ENCODE measurements at regions not wholly inside any gene's neighbourhood (a gene's known extent, or its start where the extent isn't known, plus 50 kb on each side); places are given as distances from the start of the nearest gene placed in this dataset.

GRCh38 chr6:139647841-139648240 lies 273.4 kb upstream of the CITED2 start:
- Histone ChIP-seq H3K79me2 (ENCODE audit: insufficient read depth, low read length) (no peaks in the 10 kb centered on the region), H3K4me1 (ENCODE audit: insufficient read depth, low read length) (no peaks in the 10 kb centered on the region), H2AFZ (ENCODE audit: low read length) (no peak overlapping the region), H3K4me3 (ENCODE audit: insufficient read depth, low read length) (no peak overlapping the region), H3K4me2 (ENCODE audit: insufficient read depth, low read length) (no peak overlapping the region), H3K9me3 (ENCODE audit: low read depth, low read length) (no peaks in the 10 kb centered on the region), H3K27me3 (ENCODE audit: insufficient read depth, low read length) (no peaks in the 10 kb centered on the region), H3K27ac (ENCODE audit: low read depth, low read length) (no peak overlapping the region), H4K20me1 (ENCODE audit: insufficient read depth, low read length) (no peaks in the 10 kb centered on the region), H3K36me3 (ENCODE audit: insufficient read depth, low read length) (no peaks in the 10 kb centered on the region)
- no peak for DNase-seq (ENCODE audit: insufficient read length, low spot score, missing footprints)
- no peak for TF ChIP-seq CTCF (IDR thresholded peaks at IDR 0.05; ENCODE audit: extremely low read depth, low read depth, low read length)

- no peak for DNase-seq (ENCODE audit: insufficient read length, low spot score, missing footprints)
- Histone ChIP-seq H3K9me3 (ENCODE audit: low read depth, low read length) (no peaks in the 10 kb centered on the region), H3K4me1 (ENCODE audit: insufficient read depth, low read length) (no peaks in the 10 kb centered on the region), H2AFZ (ENCODE audit: low read length) (no peak overlapping the region), H3K27me3 (ENCODE audit: insufficient read depth, low read length) (no peaks in the 10 kb centered on the region), H4K20me1 (ENCODE audit: insufficient read depth, low read length) (no peaks in the 10 kb centered on the region), H3K36me3 (ENCODE audit: insufficient read depth, low read length) (no peaks in the 10 kb centered on the region), H3K79me2 (ENCODE audit: insufficient read depth, low read length) (no peaks in the 10 kb centered on the region), H3K4me3 (ENCODE audit: insufficient read depth, low read length) (no peak overlapping the region), H3K27ac (ENCODE audit: low read depth, low read length) (no peak overlapping the region), H3K4me2 (ENCODE audit: insufficient read depth, low read length) (no peak overlapping the region)
- TF ChIP-seq CTCF (IDR thresholded peaks at IDR 0.05; ENCODE audit: extremely low read depth, low read depth, low read length), result no peak
Observed at GRCh38 chr6:139647016-139647415, 272.6 kb upstream of the CITED2 start.

- Histone ChIP-seq H3K79me2 (ENCODE audit: insufficient read depth, low read length) (no peaks in the 10 kb centered on the region), H3K36me3 (ENCODE audit: insufficient read depth, low read length) (no peaks in the 10 kb centered on the region), H2AFZ (ENCODE audit: low read length) (peak overlapping the region; percentile 64), H3K4me2 (ENCODE audit: insufficient read depth, low read length) (no peak overlapping the region), H4K20me1 (ENCODE audit: insufficient read depth, low read length) (no peaks in the 10 kb centered on the region), H3K4me1 (ENCODE audit: insufficient read depth, low read length) (no peaks in the 10 kb centered on the region), H3K9me3 (ENCODE audit: low read depth, low read length) (no peaks in the 10 kb centered on the region), H3K27me3 (ENCODE audit: insufficient read depth, low read length) (no peaks in the 10 kb centered on the region), H3K4me3 (ENCODE audit: insufficient read depth, low read length) (no peak overlapping the region), H3K27ac (ENCODE audit: low read depth, low read length) (no peak overlapping the region)
- DNase-seq (ENCODE audit: insufficient read length, low spot score, missing footprints), result no peak
- no peak for TF ChIP-seq CTCF (IDR thresholded peaks at IDR 0.05; ENCODE audit: extremely low read depth, low read depth, low read length)
Observed at GRCh38 chr6:139644821-139645220, 270.4 kb upstream of the CITED2 start.

GRCh38 chr6:139643986-139644385 lies 269.5 kb upstream of the CITED2 start:
- no peaks in the 10 kb centered on the region for H3K36me3 ChIP-seq (ENCODE audit: insufficient read depth, low read length)
- H3K9me3 ChIP-seq (ENCODE audit: low read depth, low read length), result no peaks in the 10 kb centered on the region
- no peaks in the 10 kb centered on the region for H3K79me2 ChIP-seq (ENCODE audit: insufficient read depth, low read length)
- H3K4me2 ChIP-seq (ENCODE audit: insufficient read depth, low read length), result no peak overlapping the region
- no peak for DNase-seq (ENCODE audit: insufficient read length, low spot score, missing footprints)
- H4K20me1 ChIP-seq (ENCODE audit: insufficient read depth, low read length), result no peaks in the 10 kb centered on the region
- no peaks in the 10 kb centered on the region for H3K4me1 ChIP-seq (ENCODE audit: insufficient read depth, low read length)
- H3K27ac ChIP-seq (ENCODE audit: low read depth, low read length), result no peak overlapping the region
- no peak overlapping the region for H3K4me3 ChIP-seq (ENCODE audit: insufficient read depth, low read length)
- TF ChIP-seq CTCF (IDR thresholded peaks at IDR 0.05; ENCODE audit: extremely low read depth, low read depth, low read length), result no peak
- no peaks in the 10 kb centered on the region for H3K27me3 ChIP-seq (ENCODE audit: insufficient read depth, low read length)
- H2AFZ ChIP-seq (ENCODE audit: low read length), result peak overlapping the region; percentile 60
